ENCODE measurements at regions not wholly inside any gene's neighbourhood (a gene's known extent, or its start where the extent isn't known, plus 50 kb on each side); places are given as distances from the start of the nearest gene placed in this dataset.

DNA sequence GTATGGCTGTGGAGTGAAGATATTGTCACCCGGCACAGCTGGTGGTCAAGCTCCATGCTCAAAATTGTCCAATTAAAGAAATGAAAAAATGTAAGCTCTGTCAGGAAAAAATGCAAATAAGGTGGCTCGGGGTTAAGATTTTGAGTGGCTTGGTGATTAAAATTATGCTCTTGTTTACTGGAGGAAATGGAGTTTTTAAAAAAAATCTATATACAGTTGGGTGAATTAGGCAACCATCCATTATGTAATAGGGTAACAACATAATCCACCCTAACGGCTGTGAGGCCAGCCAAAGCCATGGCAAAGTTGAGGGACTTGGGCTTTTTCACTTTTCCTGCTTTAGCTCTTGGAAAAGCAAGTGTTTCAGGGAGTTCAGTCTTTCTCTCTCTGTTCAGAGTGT lies 260.8 kb upstream of the HABP2 start:
- H3K36me3 Mint-ChIP-seq (ENCODE audit: low read depth), result no peaks in the 10 kb centered on the region
- Histone ChIP-seq H3K79me2 (replicated peaks; ENCODE audit: insufficient read depth) (no peaks in the 10 kb centered on the region), H3F3A (replicated peaks; ENCODE audit: low read depth) (no peaks in the 10 kb centered on the region), H3K27ac (ENCODE audit: low read depth) (no peak overlapping the region), H3K4me3 (no peak overlapping the region), H3K27me3 (ENCODE audit: insufficient read depth) (no peaks in the 10 kb centered on the region), H3K36me3 (ENCODE audit: insufficient read depth) (no peaks in the 10 kb centered on the region), H2AFZ (no peak overlapping the region; the same call in 1 of the 2 replicates), H3K4me1 (ENCODE audit: insufficient read depth) (no peaks in the 10 kb centered on the region), H3K4me2 (no peak overlapping the region), H3K9me2 (ENCODE audit: insufficient read depth) (no peaks in the 10 kb centered on the region; the same call in 1 of the 2 replicates), H4K20me1 (replicated peaks; ENCODE audit: insufficient read depth) (no peaks in the 10 kb centered on the region)
- H3K27ac Mint-ChIP-seq, result no peak overlapping the region
- no peak overlapping the region for H3K4me3 Mint-ChIP-seq
- TF ChIP-seq, protein P1, sequence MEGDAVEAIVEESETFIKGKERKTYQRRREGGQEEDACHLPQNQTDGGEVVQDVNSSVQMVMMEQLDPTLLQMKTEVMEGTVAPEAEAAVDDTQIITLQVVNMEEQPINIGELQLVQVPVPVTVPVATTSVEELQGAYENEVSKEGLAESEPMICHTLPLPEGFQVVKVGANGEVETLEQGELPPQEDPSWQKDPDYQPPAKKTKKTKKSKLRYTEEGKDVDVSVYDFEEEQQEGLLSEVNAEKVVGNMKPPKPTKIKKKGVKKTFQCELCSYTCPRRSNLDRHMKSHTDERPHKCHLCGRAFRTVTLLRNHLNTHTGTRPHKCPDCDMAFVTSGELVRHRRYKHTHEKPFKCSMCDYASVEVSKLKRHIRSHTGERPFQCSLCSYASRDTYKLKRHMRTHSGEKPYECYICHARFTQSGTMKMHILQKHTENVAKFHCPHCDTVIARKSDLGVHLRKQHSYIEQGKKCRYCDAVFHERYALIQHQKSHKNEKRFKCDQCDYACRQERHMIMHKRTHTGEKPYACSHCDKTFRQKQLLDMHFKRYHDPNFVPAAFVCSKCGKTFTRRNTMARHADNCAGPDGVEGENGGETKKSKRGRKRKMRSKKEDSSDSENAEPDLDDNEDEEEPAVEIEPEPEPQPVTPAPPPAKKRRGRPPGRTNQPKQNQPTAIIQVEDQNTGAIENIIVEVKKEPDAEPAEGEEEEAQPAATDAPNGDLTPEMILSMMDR (conservative IDR thresholded peaks at IDR 0.05; ENCODE audit: low read depth in 2 of 2), result no peak
- TF ChIP-seq, protein P2, sequence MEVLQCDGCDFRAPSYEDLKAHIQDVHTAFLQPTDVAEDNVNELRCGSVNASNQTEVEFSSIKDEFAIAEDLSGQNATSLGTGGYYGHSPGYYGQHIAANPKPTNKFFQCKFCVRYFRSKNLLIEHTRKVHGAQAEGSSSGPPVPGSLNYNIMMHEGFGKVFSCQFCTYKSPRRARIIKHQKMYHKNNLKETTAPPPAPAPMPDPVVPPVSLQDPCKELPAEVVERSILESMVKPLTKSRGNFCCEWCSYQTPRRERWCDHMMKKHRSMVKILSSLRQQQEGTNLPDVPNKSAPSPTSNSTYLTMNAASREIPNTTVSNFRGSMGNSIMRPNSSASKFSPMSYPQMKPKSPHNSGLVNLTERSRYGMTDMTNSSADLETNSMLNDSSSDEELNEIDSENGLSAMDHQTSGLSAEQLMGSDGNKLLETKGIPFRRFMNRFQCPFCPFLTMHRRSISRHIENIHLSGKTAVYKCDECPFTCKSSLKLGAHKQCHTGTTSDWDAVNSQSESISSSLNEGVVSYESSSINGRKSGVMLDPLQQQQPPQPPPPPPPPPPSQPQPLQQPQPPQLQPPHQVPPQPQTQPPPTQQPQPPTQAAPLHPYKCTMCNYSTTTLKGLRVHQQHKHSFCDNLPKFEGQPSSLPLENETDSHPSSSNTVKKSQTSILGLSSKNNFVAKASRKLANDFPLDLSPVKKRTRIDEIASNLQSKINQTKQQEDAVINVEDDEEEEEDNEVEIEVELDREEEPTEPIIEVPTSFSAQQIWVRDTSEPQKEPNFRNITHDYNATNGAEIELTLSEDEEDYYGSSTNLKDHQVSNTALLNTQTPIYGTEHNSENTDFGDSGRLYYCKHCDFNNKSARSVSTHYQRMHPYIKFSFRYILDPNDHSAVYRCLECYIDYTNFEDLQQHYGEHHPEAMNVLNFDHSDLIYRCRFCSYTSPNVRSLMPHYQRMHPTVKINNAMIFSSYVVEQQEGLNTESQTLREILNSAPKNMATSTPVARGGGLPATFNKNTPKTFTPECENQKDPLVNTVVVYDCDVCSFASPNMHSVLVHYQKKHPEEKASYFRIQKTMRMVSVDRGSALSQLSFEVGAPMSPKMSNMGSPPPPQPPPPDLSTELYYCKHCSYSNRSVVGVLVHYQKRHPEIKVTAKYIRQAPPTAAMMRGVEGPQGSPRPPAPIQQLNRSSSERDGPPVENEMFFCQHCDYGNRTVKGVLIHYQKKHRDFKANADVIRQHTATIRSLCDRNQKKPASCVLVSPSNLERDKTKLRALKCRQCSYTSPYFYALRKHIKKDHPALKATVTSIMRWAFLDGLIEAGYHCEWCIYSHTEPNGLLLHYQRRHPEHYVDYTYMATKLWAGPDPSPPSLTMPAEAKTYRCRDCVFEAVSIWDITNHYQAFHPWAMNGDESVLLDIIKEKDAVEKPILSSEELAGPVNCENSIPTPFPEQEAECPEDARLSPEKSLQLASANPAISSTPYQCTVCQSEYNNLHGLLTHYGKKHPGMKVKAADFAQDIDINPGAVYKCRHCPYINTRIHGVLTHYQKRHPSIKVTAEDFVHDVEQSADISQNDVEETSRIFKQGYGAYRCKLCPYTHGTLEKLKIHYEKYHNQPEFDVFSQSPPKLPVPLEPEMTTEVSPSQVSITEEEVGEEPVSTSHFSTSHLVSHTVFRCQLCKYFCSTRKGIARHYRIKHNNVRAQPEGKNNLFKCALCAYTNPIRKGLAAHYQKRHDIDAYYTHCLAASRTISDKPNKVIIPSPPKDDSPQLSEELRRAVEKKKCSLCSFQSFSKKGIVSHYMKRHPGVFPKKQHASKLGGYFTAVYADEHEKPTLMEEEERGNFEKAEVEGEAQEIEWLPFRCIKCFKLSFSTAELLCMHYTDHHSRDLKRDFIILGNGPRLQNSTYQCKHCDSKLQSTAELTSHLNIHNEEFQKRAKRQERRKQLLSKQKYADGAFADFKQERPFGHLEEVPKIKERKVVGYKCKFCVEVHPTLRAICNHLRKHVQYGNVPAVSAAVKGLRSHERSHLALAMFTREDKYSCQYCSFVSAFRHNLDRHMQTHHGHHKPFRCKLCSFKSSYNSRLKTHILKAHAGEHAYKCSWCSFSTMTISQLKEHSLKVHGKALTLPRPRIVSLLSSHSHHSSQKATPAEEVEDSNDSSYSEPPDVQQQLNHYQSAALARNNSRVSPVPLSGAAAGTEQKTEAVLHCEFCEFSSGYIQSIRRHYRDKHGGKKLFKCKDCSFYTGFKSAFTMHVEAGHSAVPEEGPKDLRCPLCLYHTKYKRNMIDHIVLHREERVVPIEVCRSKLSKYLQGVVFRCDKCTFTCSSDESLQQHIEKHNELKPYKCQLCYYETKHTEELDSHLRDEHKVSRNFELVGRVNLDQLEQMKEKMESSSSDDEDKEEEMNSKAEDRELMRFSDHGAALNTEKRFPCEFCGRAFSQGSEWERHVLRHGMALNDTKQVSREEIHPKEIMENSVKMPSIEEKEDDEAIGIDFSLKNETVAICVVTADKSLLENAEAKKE (CRISPR knock-in tag; IDR thresholded peaks at IDR 0.05), result no peak
- TF ChIP-seq, protein P3, sequence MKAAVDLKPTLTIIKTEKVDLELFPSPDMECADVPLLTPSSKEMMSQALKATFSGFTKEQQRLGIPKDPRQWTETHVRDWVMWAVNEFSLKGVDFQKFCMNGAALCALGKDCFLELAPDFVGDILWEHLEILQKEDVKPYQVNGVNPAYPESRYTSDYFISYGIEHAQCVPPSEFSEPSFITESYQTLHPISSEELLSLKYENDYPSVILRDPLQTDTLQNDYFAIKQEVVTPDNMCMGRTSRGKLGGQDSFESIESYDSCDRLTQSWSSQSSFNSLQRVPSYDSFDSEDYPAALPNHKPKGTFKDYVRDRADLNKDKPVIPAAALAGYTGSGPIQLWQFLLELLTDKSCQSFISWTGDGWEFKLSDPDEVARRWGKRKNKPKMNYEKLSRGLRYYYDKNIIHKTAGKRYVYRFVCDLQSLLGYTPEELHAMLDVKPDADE (IDR thresholded peaks at IDR 0.05), result no peak
- TF ChIP-seq POLR2AphosphoS5 (IDR thresholded peaks at IDR 0.05; ENCODE audit: low read depth) (no peak), EZH2phosphoT487 (IDR thresholded peaks at IDR 0.05; ENCODE audit: unreplicated experiment) (no peak), ZNF331 (CRISPR knock-in tag; IDR thresholded peaks at IDR 0.05; ENCODE audit: low read depth) (no peak), STAT1 (IDR thresholded peaks at IDR 0.05; ENCODE audit: unreplicated experiment) (no peak), EZH2 (IDR thresholded peaks at IDR 0.05; ENCODE audit: low read depth, unreplicated experiment) (no peak), CREB1 (CRISPR knock-in tag; IDR thresholded peaks at IDR 0.05; ENCODE audit: low read depth) (no peak), NANOG (IDR thresholded peaks at IDR 0.05; ENCODE audit: borderline replicate concordance) (no peak), JUNB (IDR thresholded peaks at IDR 0.05; ENCODE audit: unreplicated experiment) (no peak), ZNF114 (CRISPR knock-in tag; IDR thresholded peaks at IDR 0.05) (no peak)
- TF ChIP-seq, protein P4, sequence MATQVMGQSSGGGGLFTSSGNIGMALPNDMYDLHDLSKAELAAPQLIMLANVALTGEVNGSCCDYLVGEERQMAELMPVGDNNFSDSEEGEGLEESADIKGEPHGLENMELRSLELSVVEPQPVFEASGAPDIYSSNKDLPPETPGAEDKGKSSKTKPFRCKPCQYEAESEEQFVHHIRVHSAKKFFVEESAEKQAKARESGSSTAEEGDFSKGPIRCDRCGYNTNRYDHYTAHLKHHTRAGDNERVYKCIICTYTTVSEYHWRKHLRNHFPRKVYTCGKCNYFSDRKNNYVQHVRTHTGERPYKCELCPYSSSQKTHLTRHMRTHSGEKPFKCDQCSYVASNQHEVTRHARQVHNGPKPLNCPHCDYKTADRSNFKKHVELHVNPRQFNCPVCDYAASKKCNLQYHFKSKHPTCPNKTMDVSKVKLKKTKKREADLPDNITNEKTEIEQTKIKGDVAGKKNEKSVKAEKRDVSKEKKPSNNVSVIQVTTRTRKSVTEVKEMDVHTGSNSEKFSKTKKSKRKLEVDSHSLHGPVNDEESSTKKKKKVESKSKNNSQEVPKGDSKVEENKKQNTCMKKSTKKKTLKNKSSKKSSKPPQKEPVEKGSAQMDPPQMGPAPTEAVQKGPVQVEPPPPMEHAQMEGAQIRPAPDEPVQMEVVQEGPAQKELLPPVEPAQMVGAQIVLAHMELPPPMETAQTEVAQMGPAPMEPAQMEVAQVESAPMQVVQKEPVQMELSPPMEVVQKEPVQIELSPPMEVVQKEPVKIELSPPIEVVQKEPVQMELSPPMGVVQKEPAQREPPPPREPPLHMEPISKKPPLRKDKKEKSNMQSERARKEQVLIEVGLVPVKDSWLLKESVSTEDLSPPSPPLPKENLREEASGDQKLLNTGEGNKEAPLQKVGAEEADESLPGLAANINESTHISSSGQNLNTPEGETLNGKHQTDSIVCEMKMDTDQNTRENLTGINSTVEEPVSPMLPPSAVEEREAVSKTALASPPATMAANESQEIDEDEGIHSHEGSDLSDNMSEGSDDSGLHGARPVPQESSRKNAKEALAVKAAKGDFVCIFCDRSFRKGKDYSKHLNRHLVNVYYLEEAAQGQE (IDR thresholded peaks at IDR 0.05; ENCODE audit: unreplicated experiment), result no peak
- no peak for DNase-seq (ENCODE audit: low spot score)
- no peaks in the 10 kb centered on the region for H3K9me3 Mint-ChIP-seq
- H3K27me3 Mint-ChIP-seq (ENCODE audit: insufficient read depth, low read depth, poor library complexity), result no peaks in the 10 kb centered on the region
- no peak for ATAC-seq
- H3K4me1 Mint-ChIP-seq, result 0 out of 3 replicates have a peak, but pooled peaks cover under 1% of the 10 kb centered on the region
